ENCODE measurements at regions not wholly inside any gene's neighbourhood (a gene's known extent, or its start where the extent isn't known, plus 50 kb on each side); places are given as distances from the start of the nearest gene placed in this dataset.

GRCh38 chr1:178614286-178614685 lies 101.4 kb downstream of the TEX35 start:
- peak overlapping the region; percentile 97 for H2BK15ac ChIP-seq (ENCODE audit: low read depth, low read length)
- peaks cover 0 to 13% of the 10 kb centered on the region in 2 experiments; a peak in 3 of 4 replicates for H3K79me1 ChIP-seq (ENCODE audit: low read depth in 1 of 2, low read length in 2 of 2)
- H2AK5ac ChIP-seq (ENCODE audit: low read depth, low read length), result peak overlapping the region; percentile 50
- H3K56ac ChIP-seq (ENCODE audit: extremely low read depth, insufficient read depth, low read length), result no peak overlapping the region
- no peak overlapping the region for H3K4me2 ChIP-seq (ENCODE audit: low read depth, low read length)
- H3K9ac ChIP-seq (ENCODE audit: low read depth, low read length), result no peak overlapping the region
- peaks cover 6% of the 10 kb centered on the region for H3K9me1 ChIP-seq (ENCODE audit: insufficient read depth, low read length)
- no TSS peak for BruUV-seq (replicated peaks)
- dilution Hi-C loops (cut with HindIII; ENCODE audit: low sequenced_read_pairs, unreplicated experiment) (no loop called here), in situ Hi-C loops (cut with MboI; ENCODE audit: low sequenced_read_pairs) (no loop called here), intact Hi-C loops (cut with micrococcal nuclease) (no loop called here)
- no peaks in the 10 kb centered on the region for H3K9me3 ChIP-seq (ENCODE audit: control insufficient read depth, insufficient read depth, low read length)
- H3K14ac ChIP-seq (replicated peaks; ENCODE audit: low read depth, low read length), result peak overlapping the region; percentile 61
- H2AK9ac ChIP-seq (replicated peaks; ENCODE audit: low read depth, low read length, poor library complexity), result peak overlapping the region; percentile 80
- H2BK120ac ChIP-seq (ENCODE audit: low read depth, low read length), result peak overlapping the region; percentile 100
- H3K23ac ChIP-seq (ENCODE audit: low read depth, low read length), result peak overlapping the region; percentile 15; the same call in 1 of the 2 replicates
- H3K4me1 ChIP-seq (ENCODE audit: control insufficient read depth, insufficient read depth, low read length), result peaks cover 23% of the 10 kb centered on the region
- no peaks in the 10 kb centered on the region for H3K36me3 ChIP-seq (ENCODE audit: control insufficient read depth, insufficient read depth, low read length)
- peak overlapping the region; percentile 79 for H3K4ac ChIP-seq (ENCODE audit: low read depth, low read length)
- H4K5ac ChIP-seq (ENCODE audit: low read depth, low read length), result peak overlapping the region; percentile 83
- WGBS, 2 experiments (ENCODE audit: extremely low coverage in 2 of 2, insufficient read length in 1 of 2), result 96% methylated on average over 4 of the region's 8 CpGs; no CpG with 5 or more reads in 1 of the 2 experiments
- no peak for TF ChIP-seq MAFK (IDR thresholded peaks at IDR 0.05; ENCODE audit: low read depth, low read length)
- no peak for TF ChIP-seq RFX5 (IDR thresholded peaks at IDR 0.05; ENCODE audit: low read depth, low read length)
- no peak for TF ChIP-seq MXI1 (IDR thresholded peaks at IDR 0.05; ENCODE audit: borderline replicate concordance, low read depth, low read length)
- no peak for TF ChIP-seq CEBPB (IDR thresholded peaks at IDR 0.05; ENCODE audit: low read depth, low read length)
- TF ChIP-seq BHLHE40 (IDR thresholded peaks at IDR 0.05; ENCODE audit: low read depth, low read length), result no peak
- no peak for TF ChIP-seq ELK1 (IDR thresholded peaks at IDR 0.05; ENCODE audit: borderline replicate concordance, low read depth, low read length)
- no peak for TF ChIP-seq RAD21 (IDR thresholded peaks at IDR 0.05; ENCODE audit: low read length)
- TF ChIP-seq RCOR1 (IDR thresholded peaks at IDR 0.05; ENCODE audit: insufficient replicate concordance, low read length), result no peak
- H4K20me1 ChIP-seq (ENCODE audit: insufficient read depth, low read length), result no peaks in the 10 kb centered on the region
- H3K18ac ChIP-seq (ENCODE audit: low read depth, low read length), result peak overlapping the region; percentile 79
- peak overlapping the region; percentile 12; the same call in 1 of the 2 replicates for H3K27ac ChIP-seq (ENCODE audit: insufficient read depth, low read length)
- peak overlapping the region; percentile 68 to 94; a peak in 3 of 4 replicates for H4K8ac ChIP-seq (ENCODE audit: low read depth in 2 of 2, low read length in 2 of 2)
- H2BK5ac ChIP-seq (ENCODE audit: low read depth, low read length, poor library complexity, severe bottlenecking), result peak overlapping the region; percentile 92
- POLR2A ChIA-PET (ENCODE audit: unreplicated experiment), result no interaction called here
- H2AFZ ChIP-seq (replicated peaks; ENCODE audit: low read length, poor library complexity), result peak overlapping the region; percentile 33
- CTCF ChIA-PET, result no interaction called here
- DNase-seq (no peak), ATAC-seq (ENCODE audit: low read depth) (no peak)
- H2BK20ac ChIP-seq (ENCODE audit: low read depth, low read length), result peak overlapping the region; percentile 94
- peak overlapping the region; percentile 100 for H4K91ac ChIP-seq (ENCODE audit: insufficient read depth, low read depth, low read length)
- H3K27me3 ChIP-seq (ENCODE audit: control insufficient read depth, insufficient read depth, low read length), result no peaks in the 10 kb centered on the region
- H3K4me3 ChIP-seq (ENCODE audit: insufficient read depth, low read depth, low read length), result no peak overlapping the region
